ENCODE measurements at regions not wholly inside any gene's neighbourhood (a gene's known extent, or its start where the extent isn't known, plus 50 kb on each side); places are given as distances from the start of the nearest gene placed in this dataset.
"Not testable (repeated sequence)": the region's sequence is repeated elsewhere in the genome, so short reads cannot be mapped to it uniquely, and the experiment has no call there.

GRCh38 chr3:139231555-139232281 is 112.1 kb upstream of the MRPS22 start:
- no CpG with 5 or more reads among the region's 5 CpGs for WGBS (ENCODE audit: extremely low coverage, insufficient read length, low lambda C conversion rate)
- Histone ChIP-seq H3K9ac (ENCODE audit: extremely low read depth, insufficient read length, low read length) (no peak overlapping the region), H3K9me3 (ENCODE audit: control insufficient read depth, low read depth, low read length) (no peaks in the 10 kb centered on the region), H2BK20ac (ENCODE audit: low read depth, low read length, poor library complexity, severe bottlenecking) (no peak overlapping the region), H2BK15ac (ENCODE audit: low read depth, low read length) (no peak overlapping the region), H3K4me1 (ENCODE audit: insufficient read depth, low read length) (0 out of 2 replicates have a peak, but pooled peaks cover 1% of the 10 kb centered on the region), H2BK12ac (ENCODE audit: insufficient read length, low read depth, low read length) (no peak overlapping the region), H3K23ac (ENCODE audit: insufficient read length, low read depth, low read length) (no peak overlapping the region), H3K23me2 (ENCODE audit: insufficient read length, low read depth, low read length, poor library complexity, severe bottlenecking) (no peaks in the 10 kb centered on the region), H2BK5ac (ENCODE audit: insufficient read length, low read length) (no peak overlapping the region), H3K14ac (ENCODE audit: insufficient read depth, low read length) (no peak overlapping the region), H3K79me2 (ENCODE audit: insufficient read depth, low read length) (no peaks in the 10 kb centered on the region), H2AFZ (ENCODE audit: low read length) (no peak overlapping the region), H4K8ac (replicated peaks; ENCODE audit: insufficient read length, low read depth, low read length) (no peak overlapping the region), H3K18ac (ENCODE audit: insufficient read length, low read depth, low read length) (no peak overlapping the region), H3K27me3 (ENCODE audit: insufficient read depth, low read length) (no peaks in the 10 kb centered on the region), H3K79me1 (ENCODE audit: insufficient read depth, low read depth, low read length, poor library complexity, severe bottlenecking) (no peaks in the 10 kb centered on the region), H3K56ac (ENCODE audit: insufficient read length, low read depth, low read length) (no peak overlapping the region), H3K4me2 (ENCODE audit: insufficient read depth, insufficient read length, low read length) (no peak overlapping the region), H3T11ph (ENCODE audit: low read length) (no peak overlapping the region), H4K20me1 (ENCODE audit: control insufficient read depth, insufficient read depth, insufficient read length) (no peaks in the 10 kb centered on the region), H2AK5ac (ENCODE audit: insufficient read length, low read length) (no peak overlapping the region), H3K4ac (ENCODE audit: low read depth, low read length) (no peak overlapping the region), H2BK120ac (ENCODE audit: low read depth, low read length, poor library complexity, severe bottlenecking) (no peak overlapping the region), H4K5ac (ENCODE audit: insufficient read length, low read depth, low read length) (no peak overlapping the region), H3K27ac (ENCODE audit: insufficient read length, low read depth, low read length) (no peak overlapping the region), H4K91ac (ENCODE audit: insufficient read length, low read depth, low read length) (no peak overlapping the region)
- Mint-ChIP-seq H3K4me1 (0 out of 4 replicates have a peak, but pooled peaks cover 0 to 3% of the 10 kb centered on the region in 2 experiments), H3K36me3 (ENCODE audit: insufficient read depth in 1 of 3, low read depth in 3 of 3) (no peaks in the 10 kb centered on the region), H3K27ac (no peak overlapping the region), H3K27me3 (ENCODE audit: low read depth) (peaks cover 46% of the 10 kb centered on the region), H3K9me3 (no peaks in the 10 kb centered on the region), H3K4me3 (no peak overlapping the region)
- DNase-seq = no peak
- TF ChIP-seq CTCF (conservative IDR thresholded peaks at IDR 0.05) = no peak

DNA sequence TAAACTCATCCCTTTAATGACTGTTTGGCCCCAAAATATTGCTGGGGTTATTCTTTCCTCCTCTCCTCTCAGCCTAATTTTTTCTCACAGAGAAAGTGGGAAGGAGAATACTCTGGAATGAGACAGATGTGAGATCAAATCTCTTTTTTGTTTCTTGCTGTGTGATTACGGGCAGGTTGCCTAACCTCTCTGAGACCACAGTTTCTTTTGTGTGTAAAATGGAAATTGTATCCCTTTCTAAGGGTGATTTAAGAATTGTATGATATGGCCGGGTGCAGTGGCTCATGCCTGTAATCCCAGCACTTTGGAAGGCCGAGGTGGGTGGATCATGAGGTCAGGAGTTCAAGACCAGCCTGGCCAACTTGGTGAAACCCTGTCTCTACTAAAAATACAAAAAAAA is 111.5 kb upstream of the MRPS22 start:
- not testable (repeated sequence) for H2BK20ac ChIP-seq (ENCODE audit: low read depth, low read length, poor library complexity, severe bottlenecking); H3K18ac ChIP-seq (ENCODE audit: insufficient read length, low read depth, low read length); H3K27me3 ChIP-seq (ENCODE audit: insufficient read depth, low read length); H3K23ac ChIP-seq (ENCODE audit: insufficient read length, low read depth, low read length); H3T11ph ChIP-seq (ENCODE audit: low read length); H3K27ac ChIP-seq (ENCODE audit: insufficient read length, low read depth, low read length); H3K27ac Mint-ChIP-seq; H2AK5ac ChIP-seq (ENCODE audit: insufficient read length, low read length); H2BK12ac ChIP-seq (ENCODE audit: insufficient read length, low read depth, low read length); H4K20me1 ChIP-seq (ENCODE audit: control insufficient read depth, insufficient read depth, insufficient read length); H2BK15ac ChIP-seq (ENCODE audit: low read depth, low read length); H3K9me3 ChIP-seq (ENCODE audit: control insufficient read depth, low read depth, low read length); H3K79me1 ChIP-seq (ENCODE audit: insufficient read depth, low read depth, low read length, poor library complexity, severe bottlenecking); H3K4me2 ChIP-seq (ENCODE audit: insufficient read depth, insufficient read length, low read length); H4K91ac ChIP-seq (ENCODE audit: insufficient read length, low read depth, low read length); H4K8ac ChIP-seq (replicated peaks; ENCODE audit: insufficient read length, low read depth, low read length); H3K9me3 Mint-ChIP-seq; H3K4me3 Mint-ChIP-seq; H3K4me1 ChIP-seq (ENCODE audit: insufficient read depth, low read length); DNase-seq; H3K56ac ChIP-seq (ENCODE audit: insufficient read length, low read depth, low read length); H3K4ac ChIP-seq (ENCODE audit: low read depth, low read length); H2BK120ac ChIP-seq (ENCODE audit: low read depth, low read length, poor library complexity, severe bottlenecking); H2AFZ ChIP-seq (ENCODE audit: low read length); H3K14ac ChIP-seq (ENCODE audit: insufficient read depth, low read length); H3K23me2 ChIP-seq (ENCODE audit: insufficient read length, low read depth, low read length, poor library complexity, severe bottlenecking); H3K36me3 Mint-ChIP-seq (ENCODE audit: insufficient read depth in 1 of 3, low read depth in 3 of 3); H3K4me1 Mint-ChIP-seq; H3K79me2 ChIP-seq (ENCODE audit: insufficient read depth, low read length); H2BK5ac ChIP-seq (ENCODE audit: insufficient read length, low read length); H4K5ac ChIP-seq (ENCODE audit: insufficient read length, low read depth, low read length); H3K9ac ChIP-seq (ENCODE audit: extremely low read depth, insufficient read length, low read length)
- peaks cover 51% of the 10 kb centered on the region for H3K27me3 Mint-ChIP-seq (ENCODE audit: low read depth)
- no CpG with 5 or more reads among the region's 3 CpGs for WGBS (ENCODE audit: extremely low coverage, insufficient read length, low lambda C conversion rate)
